Ovary (tissue), 3 donors: ENCODE measurements at regions not wholly inside any gene's neighbourhood (a gene's known extent, or its start where the extent isn't known, plus 50 kb on each side); places are given as distances from the start of the nearest gene placed in this dataset.

Source experiments
- EP300 ChIP-seq: sonication (generic); formaldehyde crosslinking; IDR thresholded peaks from one replicate; pipeline ENCODE4 v1.6.1; 2017; ENCODE audit warnings: antibody characterized with exemption
- POLR2A ChIP-seq: fragments of 450-650 bp; IDR thresholded peaks from one replicate; pipeline ENCODE4 v1.6.1; 2017; ENCODE audit warnings: antibody characterized with exemption, mild to moderate bottlenecking, moderate library complexity
- TF ChIP-seq, protein P1 (sequence below), 3 donors: fragments of 450-650 bp in 2 of 3; fragments of 200-600 bp in 1 of 3; IDR thresholded peaks; one replicate each; pipeline versions ENCODE4 v1.5.1 to v1.8.0; 2016 to 2022; ENCODE audit warnings: antibody characterized with exemption in 3 of 3, mild to moderate bottlenecking in 1 of 3
- donor health status: DM: no; HTN: no; CAD: no.

DNA sequence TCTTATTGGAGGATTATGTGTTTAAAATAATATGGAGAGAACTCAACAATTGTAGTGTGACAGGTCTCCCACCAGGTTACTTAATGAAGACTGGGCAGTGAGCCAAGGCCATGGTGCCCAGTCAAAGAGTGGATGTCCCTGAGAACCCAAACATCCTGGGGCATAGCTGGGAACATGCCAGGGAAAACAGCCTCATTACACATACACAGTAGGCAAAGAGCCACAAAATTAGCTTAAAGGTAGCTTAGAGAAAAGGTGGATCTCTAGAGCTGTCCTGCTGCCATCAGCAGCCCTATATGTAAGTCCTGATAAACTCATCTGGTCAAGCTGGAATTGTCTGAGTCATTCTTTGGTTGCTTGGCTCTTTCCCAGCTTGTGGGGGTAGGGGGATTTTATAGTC is 287.8 kb downstream of the PHF14 start:
- TF ChIP-seq EP300 (no peak), POLR2A (no peak)
- TF ChIP-seq, protein P1, sequence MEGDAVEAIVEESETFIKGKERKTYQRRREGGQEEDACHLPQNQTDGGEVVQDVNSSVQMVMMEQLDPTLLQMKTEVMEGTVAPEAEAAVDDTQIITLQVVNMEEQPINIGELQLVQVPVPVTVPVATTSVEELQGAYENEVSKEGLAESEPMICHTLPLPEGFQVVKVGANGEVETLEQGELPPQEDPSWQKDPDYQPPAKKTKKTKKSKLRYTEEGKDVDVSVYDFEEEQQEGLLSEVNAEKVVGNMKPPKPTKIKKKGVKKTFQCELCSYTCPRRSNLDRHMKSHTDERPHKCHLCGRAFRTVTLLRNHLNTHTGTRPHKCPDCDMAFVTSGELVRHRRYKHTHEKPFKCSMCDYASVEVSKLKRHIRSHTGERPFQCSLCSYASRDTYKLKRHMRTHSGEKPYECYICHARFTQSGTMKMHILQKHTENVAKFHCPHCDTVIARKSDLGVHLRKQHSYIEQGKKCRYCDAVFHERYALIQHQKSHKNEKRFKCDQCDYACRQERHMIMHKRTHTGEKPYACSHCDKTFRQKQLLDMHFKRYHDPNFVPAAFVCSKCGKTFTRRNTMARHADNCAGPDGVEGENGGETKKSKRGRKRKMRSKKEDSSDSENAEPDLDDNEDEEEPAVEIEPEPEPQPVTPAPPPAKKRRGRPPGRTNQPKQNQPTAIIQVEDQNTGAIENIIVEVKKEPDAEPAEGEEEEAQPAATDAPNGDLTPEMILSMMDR (IDR thresholded peaks at IDR 0.05) = no peak
